SK-N-SH (cell line): ENCODE measurements at regions not wholly inside any gene's neighbourhood (a gene's known extent, or its start where the extent isn't known, plus 50 kb on each side); places are given as distances from the start of the nearest gene placed in this dataset.

Source experiments
- CTCF ChIP-seq: fragments of 200-600 bp; sonication (generic); IDR thresholded peaks from 2 replicates; pipeline ENCODE4 v1.6.1; 2017; ENCODE audit warnings: antibody characterized with exemption, mild to moderate bottlenecking, moderate library complexity
- EP300 ChIP-seq, 2 experiments: IDR thresholded peaks; 2 replicates each; pipeline versions ENCODE4 v1.4.0 to v1.6.1; 2012; ENCODE audit warnings: borderline replicate concordance in 1 of 2, low read depth in 1 of 2, low read length in 1 of 2
- USF1 ChIP-seq: IDR thresholded peaks from 2 replicates; pipeline ENCODE4 v1.4.0; 2012; ENCODE audit warnings: low read depth, borderline replicate concordance

- TF ChIP-seq USF1: no peak
- no peak for TF ChIP-seq CTCF
- no peak for TF ChIP-seq EP300 (IDR thresholded peaks at IDR 0.05; ENCODE audit: borderline replicate concordance in 1 of 2, low read depth in 1 of 2, low read length in 1 of 2)
Measured at GRCh38 chr13:90443268-90443667, 904.2 kb upstream of the MIR17HG start.
